ENCODE measurements at regions not wholly inside any gene's neighbourhood (a gene's known extent, or its start where the extent isn't known, plus 50 kb on each side); places are given as distances from the start of the nearest gene placed in this dataset.

DNA sequence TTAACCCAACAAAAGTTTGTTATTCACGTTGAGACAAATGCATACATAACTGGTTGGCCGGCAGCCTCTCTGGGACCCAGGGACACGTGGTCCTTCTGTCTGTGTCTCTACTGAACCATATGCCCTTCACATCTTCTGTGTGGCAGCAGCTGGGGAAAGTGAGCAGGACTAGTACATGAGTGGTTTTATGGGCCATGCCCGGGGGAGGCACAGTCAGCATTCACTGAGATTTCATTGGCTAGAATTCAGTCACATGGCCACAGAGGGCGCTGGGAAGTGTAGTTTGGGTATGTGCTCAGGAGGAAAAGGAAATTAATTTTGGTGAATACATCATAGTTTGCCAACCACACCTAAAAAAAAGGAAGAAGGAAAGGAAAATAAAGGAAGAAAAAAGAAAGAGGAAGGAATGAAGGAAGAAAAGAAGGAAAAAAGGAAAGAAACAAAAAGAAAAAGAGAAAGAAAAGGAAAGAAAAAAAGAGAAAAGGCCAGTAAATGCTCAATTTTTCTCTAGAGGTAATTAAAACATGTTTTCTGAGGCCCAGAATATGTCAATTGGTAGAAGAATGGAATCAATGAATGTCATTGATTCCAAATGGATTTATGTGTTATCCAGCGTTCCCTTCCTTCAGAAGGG lies 55.9 kb upstream of the KIRREL3 start:
- ChIA-PET POLR2A (ENCODE audit: unreplicated experiment) (no interaction called here), CTCF (no interaction called here)
- no peak overlapping the region for H2AFZ ChIP-seq (replicated peaks; ENCODE audit: low read length, poor library complexity)
- no peak overlapping the region for H2BK15ac ChIP-seq (ENCODE audit: low read depth, low read length)
- DNase-seq (no peak), ATAC-seq (ENCODE audit: low read depth) (peak; percentile 51; the same call in 1 of the 2 replicates)
- H3K9ac ChIP-seq (ENCODE audit: low read depth, low read length) = no peak overlapping the region
- H2AK5ac ChIP-seq (ENCODE audit: low read depth, low read length) = no peak overlapping the region
- H4K91ac ChIP-seq (ENCODE audit: insufficient read depth, low read depth, low read length) = no peak overlapping the region
- in situ Hi-C loops (cut with MboI; ENCODE audit: low sequenced_read_pairs) (no loop called here), dilution Hi-C loops (cut with HindIII; ENCODE audit: low sequenced_read_pairs, unreplicated experiment) (no loop called here), intact Hi-C loops (cut with micrococcal nuclease) (no loop called here)
- H4K20me1 ChIP-seq (ENCODE audit: insufficient read depth, low read length) = no peaks in the 10 kb centered on the region
- no peak overlapping the region for H3K4ac ChIP-seq (ENCODE audit: low read depth, low read length)
- BruUV-seq (replicated peaks) = no TSS peak
- H3K4me3 ChIP-seq (ENCODE audit: insufficient read depth, low read depth, low read length) = no peak overlapping the region
- no peak overlapping the region for H3K27ac ChIP-seq (ENCODE audit: insufficient read depth, low read length)
- TF ChIP-seq, protein P1, sequence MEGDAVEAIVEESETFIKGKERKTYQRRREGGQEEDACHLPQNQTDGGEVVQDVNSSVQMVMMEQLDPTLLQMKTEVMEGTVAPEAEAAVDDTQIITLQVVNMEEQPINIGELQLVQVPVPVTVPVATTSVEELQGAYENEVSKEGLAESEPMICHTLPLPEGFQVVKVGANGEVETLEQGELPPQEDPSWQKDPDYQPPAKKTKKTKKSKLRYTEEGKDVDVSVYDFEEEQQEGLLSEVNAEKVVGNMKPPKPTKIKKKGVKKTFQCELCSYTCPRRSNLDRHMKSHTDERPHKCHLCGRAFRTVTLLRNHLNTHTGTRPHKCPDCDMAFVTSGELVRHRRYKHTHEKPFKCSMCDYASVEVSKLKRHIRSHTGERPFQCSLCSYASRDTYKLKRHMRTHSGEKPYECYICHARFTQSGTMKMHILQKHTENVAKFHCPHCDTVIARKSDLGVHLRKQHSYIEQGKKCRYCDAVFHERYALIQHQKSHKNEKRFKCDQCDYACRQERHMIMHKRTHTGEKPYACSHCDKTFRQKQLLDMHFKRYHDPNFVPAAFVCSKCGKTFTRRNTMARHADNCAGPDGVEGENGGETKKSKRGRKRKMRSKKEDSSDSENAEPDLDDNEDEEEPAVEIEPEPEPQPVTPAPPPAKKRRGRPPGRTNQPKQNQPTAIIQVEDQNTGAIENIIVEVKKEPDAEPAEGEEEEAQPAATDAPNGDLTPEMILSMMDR (conservative IDR thresholded peaks at IDR 0.05; ENCODE audit: low read depth, low read length) = no peak
- TF ChIP-seq, protein P2, sequence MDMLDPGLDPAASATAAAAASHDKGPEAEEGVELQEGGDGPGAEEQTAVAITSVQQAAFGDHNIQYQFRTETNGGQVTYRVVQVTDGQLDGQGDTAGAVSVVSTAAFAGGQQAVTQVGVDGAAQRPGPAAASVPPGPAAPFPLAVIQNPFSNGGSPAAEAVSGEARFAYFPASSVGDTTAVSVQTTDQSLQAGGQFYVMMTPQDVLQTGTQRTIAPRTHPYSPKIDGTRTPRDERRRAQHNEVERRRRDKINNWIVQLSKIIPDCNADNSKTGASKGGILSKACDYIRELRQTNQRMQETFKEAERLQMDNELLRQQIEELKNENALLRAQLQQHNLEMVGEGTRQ (IDR thresholded peaks at IDR 0.05; ENCODE audit: low read depth, low read length) = peak; percentile 81
- H3K4me2 ChIP-seq (ENCODE audit: low read depth, low read length) = no peak overlapping the region
- H3K36me3 ChIP-seq (ENCODE audit: control insufficient read depth, insufficient read depth, low read length) = no peaks in the 10 kb centered on the region
- H2BK5ac ChIP-seq (ENCODE audit: low read depth, low read length, poor library complexity, severe bottlenecking) = no peak overlapping the region
- H4K8ac ChIP-seq (ENCODE audit: low read depth in 2 of 2, low read length in 2 of 2) = no peak overlapping the region
- no peaks in the 10 kb centered on the region for H3K79me1 ChIP-seq (ENCODE audit: low read depth in 1 of 2, low read length in 2 of 2)
- no peak overlapping the region for H3K56ac ChIP-seq (ENCODE audit: extremely low read depth, insufficient read depth, low read length)
- no peak overlapping the region for H2BK20ac ChIP-seq (ENCODE audit: low read depth, low read length)
- no peaks in the 10 kb centered on the region for H3K9me3 ChIP-seq (ENCODE audit: control insufficient read depth, insufficient read depth, low read length)
- H4K5ac ChIP-seq (ENCODE audit: low read depth, low read length) = no peak overlapping the region
- no peak overlapping the region for H3K18ac ChIP-seq (ENCODE audit: low read depth, low read length)
- no peak overlapping the region for H3K23ac ChIP-seq (ENCODE audit: low read depth, low read length)
- H2BK120ac ChIP-seq (ENCODE audit: low read depth, low read length) = no peak overlapping the region
- no peaks in the 10 kb centered on the region for H3K4me1 ChIP-seq (ENCODE audit: control insufficient read depth, insufficient read depth, low read length)
- peaks cover 46% of the 10 kb centered on the region for H3K27me3 ChIP-seq (ENCODE audit: control insufficient read depth, insufficient read depth, low read length)
- no peak overlapping the region for H2AK9ac ChIP-seq (replicated peaks; ENCODE audit: low read depth, low read length, poor library complexity)
- no peak overlapping the region for H3K14ac ChIP-seq (replicated peaks; ENCODE audit: low read depth, low read length)
- no CpG with 5 or more reads among the region's 6 CpGs for WGBS, 2 experiments (ENCODE audit: extremely low coverage in 2 of 2, insufficient read length in 1 of 2)
- no peaks in the 10 kb centered on the region for H3K9me1 ChIP-seq (ENCODE audit: insufficient read depth, low read length)
